ENCODE measurements at regions not wholly inside any gene's neighbourhood (a gene's known extent, or its start where the extent isn't known, plus 50 kb on each side); places are given as distances from the start of the nearest gene placed in this dataset.

- DNase-seq (ENCODE audit: low spot score), result no peak
- no peak for TF ChIP-seq CTCF (IDR thresholded peaks at IDR 0.05; ENCODE audit: extremely low read depth, missing control alignments)
These were observed 82.6 kb upstream of the MAGI1 start for GRCh38 chr3:66121318-66121717.

GRCh38 chr3:66115858-66116654 is 77.3 kb upstream of the MAGI1 start:
- no peak for TF ChIP-seq CTCF (IDR thresholded peaks at IDR 0.05; ENCODE audit: extremely low read depth, missing control alignments)
- DNase-seq (ENCODE audit: low spot score), result no peak

- DNase-seq (ENCODE audit: low spot score), result no peak
- no peak for TF ChIP-seq CTCF (IDR thresholded peaks at IDR 0.05; ENCODE audit: extremely low read depth, missing control alignments)
These were observed 74.8 kb upstream of the MAGI1 start for GRCh38 chr3:66113542-66113941.

GRCh38 chr3:66110840-66111239 is 72.1 kb upstream of the MAGI1 start:
- no peak for TF ChIP-seq CTCF (IDR thresholded peaks at IDR 0.05; ENCODE audit: extremely low read depth, missing control alignments)
- no peak for DNase-seq (ENCODE audit: low spot score)

- no peak for TF ChIP-seq CTCF (IDR thresholded peaks at IDR 0.05; ENCODE audit: extremely low read depth, missing control alignments)
- no peak for DNase-seq (ENCODE audit: low spot score)
These were observed 69.1 kb upstream of the MAGI1 start for GRCh38 chr3:66107855-66108254.

- TF ChIP-seq CTCF (IDR thresholded peaks at IDR 0.05; ENCODE audit: extremely low read depth, missing control alignments), result no peak
- peak; percentile 39 for DNase-seq (ENCODE audit: low spot score)
These were observed 68.1 kb upstream of the MAGI1 start for GRCh38 chr3:66106788-66107187.

GRCh38 chr3:66104535-66104934 is 65.8 kb upstream of the MAGI1 start:
- DNase-seq (ENCODE audit: low spot score), result no peak
- TF ChIP-seq CTCF (IDR thresholded peaks at IDR 0.05; ENCODE audit: extremely low read depth, missing control alignments), result no peak

Data from GM20000 (cell line).